GM21825 (cell line): ENCODE measurements at regions not wholly inside any gene's neighbourhood (a gene's known extent, or its start where the extent isn't known, plus 50 kb on each side); places are given as distances from the start of the nearest gene placed in this dataset.
"Not testable (repeated sequence)": the region's sequence is repeated elsewhere in the genome, so short reads cannot be mapped to it uniquely, and the experiment has no call there.

Source experiments
- ATAC-seq: cut with Tn5 transposase; IDR thresholded peaks from one replicate; pipeline ENCODE4 v1.9.1; 2021; ENCODE audit warnings: mild to moderate bottlenecking, moderate library complexity; ENCODE audit not compliant: unreplicated experiment

GRCh38 chr7:68043546-68043945, 1046.9 kb downstream of the TYW1 start:
- no peak for ATAC-seq

- ATAC-seq = no peak
Observed at GRCh38 chr7:68050627-68051026, 1054.0 kb downstream of the TYW1 start.

DNA sequence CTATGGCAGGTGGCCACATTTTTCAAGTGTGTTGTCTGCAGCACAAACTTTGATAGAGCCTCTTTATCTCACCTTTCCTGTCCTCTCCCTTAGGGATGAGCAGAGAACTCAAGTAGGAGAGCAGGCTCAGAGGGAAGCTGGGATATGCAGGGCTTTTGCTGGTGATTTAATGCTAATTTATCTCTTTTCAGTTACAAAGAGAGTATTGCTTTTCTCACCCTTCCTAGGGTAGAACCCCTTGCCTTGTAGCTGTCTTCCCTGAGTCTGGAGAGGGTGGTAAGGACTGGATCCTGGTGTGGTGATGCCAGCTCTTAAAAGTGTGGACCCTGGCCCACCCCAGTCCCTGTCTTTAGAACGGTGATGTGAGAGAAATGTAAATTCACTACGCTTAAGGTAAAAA, 1061.4 kb downstream of the TYW1 start:
- no peak for ATAC-seq

DNA sequence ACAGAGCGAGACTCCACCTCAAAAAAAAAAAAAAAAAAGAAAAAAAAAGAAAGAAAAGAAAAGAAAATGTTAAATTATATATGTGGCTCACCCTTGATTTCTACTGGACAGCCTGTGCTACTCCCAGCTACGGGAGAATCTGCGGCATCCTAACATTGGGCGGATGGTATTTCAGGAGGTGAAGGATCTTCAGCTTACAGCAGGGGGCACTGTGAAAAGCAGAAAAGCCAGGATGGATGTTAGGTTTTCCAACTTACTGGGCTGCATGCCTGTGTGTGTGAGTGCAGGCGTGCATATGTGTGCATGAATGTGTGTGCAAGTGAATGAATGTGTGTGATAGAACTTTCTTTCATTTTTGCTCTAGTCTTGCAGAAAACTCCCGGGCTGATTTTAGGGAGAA, 1066.5 kb downstream of the TYW1 start:
- no peak for ATAC-seq

GRCh38 chr7:68065581-68065980, 1068.9 kb downstream of the TYW1 start:
- no peak for ATAC-seq

GRCh38 chr7:68067845-68068244, 1071.2 kb downstream of the TYW1 start:
- no peak for ATAC-seq

DNA sequence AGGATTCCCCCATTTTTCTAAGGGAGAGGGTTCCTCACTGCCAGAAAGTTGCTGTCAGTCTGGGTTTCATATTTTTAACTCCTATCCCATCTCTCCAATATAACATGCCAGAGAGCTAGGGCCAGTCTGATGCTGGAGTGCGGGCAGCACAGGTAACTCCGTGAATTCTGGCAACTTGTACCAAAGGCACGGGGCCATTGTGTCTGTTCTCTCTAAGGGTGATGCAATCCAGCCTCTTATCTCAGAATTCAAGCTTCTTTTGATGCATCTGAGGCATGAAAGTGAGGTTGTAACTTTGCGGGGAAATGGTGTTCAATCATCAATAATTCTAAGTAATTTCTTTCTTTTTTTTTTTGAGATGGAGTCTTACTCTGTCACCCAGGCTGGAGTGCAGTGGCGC, 1074.4 kb downstream of the TYW1 start:
- ATAC-seq = no peak

GRCh38 chr7:68073701-68074100, 1077.1 kb downstream of the TYW1 start:
- ATAC-seq = no peak

DNA sequence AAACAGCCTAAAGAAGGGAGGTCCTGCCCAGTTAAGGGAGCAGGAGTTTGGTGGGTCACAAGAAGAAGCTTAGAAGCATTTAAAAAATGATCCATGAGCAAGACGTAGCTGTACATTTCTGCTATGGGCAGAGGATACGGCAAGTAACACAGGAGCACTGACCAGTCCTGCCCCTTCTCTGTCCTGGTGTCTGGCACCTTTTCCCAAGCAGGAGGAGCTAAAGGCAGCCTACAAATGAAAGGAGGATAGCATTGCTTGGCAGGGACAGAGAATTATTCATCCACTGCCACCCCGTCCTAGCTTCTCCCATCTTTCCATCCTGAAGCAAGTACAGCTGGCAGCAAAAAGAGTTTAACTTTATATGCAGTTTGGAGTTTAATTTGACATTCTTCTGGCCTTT, 1077.6 kb downstream of the TYW1 start:
- no peak for ATAC-seq

DNA sequence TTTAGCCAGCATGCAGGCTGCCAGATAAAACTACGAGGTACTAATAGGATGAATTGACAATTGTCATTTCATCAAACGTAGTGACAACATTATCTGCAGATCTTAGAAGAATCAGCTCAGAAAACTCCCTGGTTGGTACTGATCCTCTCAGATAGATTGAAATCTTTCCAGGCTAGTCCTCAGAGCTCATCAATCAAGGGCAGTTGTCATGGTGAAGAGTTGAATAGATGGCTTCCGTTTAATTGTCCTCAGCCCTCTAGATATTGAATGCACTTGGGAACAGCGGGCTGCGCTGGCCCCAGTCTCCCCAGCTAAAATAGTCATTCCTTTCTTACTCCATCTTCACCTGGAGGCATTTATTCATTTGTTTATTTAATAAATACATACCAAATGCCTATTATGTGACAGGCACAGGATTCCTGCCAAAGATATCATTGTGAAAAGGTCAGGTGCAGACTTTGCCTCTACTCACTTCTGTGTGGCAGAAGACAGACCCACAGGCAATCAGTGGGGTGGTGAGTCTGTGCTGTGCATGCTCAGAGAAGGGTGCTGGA, 1081.6 kb downstream of the TYW1 start:
- ATAC-seq = no peak

DNA sequence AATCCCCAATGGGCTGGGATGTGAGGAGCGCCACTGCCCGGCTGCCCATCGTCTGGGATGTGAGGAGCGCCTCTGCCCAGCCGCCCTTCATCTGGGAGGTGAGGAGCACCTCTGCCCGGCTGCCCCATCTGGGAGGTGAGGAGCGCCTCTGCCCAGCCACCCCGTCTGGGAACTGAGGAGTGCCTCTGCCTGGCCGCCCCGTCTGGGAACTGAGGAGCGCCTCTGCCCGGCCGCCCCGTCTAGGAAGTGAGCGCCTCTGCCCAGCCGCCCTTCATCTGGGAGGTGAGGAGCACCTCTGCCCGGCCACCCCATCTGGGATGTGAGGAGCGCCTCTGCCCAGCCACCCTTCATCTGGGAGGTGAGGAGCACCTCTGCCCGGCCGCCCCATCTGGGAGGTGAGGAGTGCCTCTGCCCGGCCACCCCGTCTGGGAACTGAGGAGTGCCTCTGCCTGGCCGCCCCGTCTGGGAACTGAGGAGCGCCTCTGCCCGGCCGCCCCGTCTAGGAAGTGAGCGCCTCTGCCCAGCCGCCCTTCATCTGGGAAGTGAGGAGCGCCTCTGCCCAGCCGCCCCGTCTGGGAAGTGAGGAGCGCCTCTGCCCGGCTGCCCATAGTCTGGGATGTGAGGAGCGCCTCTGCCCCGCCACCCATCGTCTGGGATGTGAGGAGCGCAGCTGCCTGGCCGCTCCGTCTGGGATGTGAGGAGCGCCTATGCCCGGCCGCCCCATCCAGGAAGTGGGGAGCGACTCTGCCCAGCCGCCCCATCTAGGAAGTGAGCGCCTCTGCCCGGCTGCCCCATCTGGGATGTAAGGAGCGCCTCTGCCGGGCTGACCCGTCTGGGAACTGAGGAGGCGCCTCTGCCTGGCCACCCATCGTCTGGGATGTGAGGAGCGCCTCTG, 1085.7 kb downstream of the TYW1 start:
- ATAC-seq = not testable (repeated sequence)

DNA sequence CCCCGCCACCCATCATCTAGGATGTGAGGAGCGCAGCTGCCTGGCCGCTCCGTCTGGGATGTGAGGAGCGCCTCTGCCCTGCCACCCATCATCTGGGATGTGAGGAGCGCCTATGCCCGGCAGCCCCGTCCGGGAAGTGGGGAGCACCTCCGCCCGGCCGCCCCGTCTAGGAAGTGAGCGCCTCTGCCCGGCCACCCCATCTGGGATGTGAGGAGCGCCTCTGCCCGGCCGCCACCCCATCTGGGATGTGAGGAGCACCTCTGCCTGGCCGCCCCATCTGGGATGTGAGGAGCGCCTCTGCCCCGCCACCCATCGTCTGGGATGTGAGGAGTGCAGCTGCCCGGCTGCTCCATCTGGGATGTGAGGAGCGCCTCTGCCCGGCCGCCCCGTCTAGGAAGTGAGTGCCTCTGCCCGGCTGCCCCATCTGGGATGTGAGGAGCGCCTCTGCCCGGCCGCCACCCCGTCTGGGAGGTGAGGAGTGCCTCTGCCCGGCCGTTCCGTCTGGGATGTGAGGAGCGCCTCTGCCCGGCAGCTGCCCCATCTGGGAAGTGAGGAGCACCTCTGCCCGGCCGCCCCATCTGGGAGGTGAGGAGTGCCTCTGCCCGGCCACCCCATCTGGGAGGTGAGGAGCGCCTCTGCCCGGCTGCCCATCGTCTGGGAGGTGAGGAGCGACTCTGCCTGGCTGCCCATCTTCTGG, 1086.5 kb downstream of the TYW1 start:
- ATAC-seq = not testable (repeated sequence)

GRCh38 chr7:68087401-68087800, 1090.8 kb downstream of the TYW1 start:
- no peak for ATAC-seq

DNA sequence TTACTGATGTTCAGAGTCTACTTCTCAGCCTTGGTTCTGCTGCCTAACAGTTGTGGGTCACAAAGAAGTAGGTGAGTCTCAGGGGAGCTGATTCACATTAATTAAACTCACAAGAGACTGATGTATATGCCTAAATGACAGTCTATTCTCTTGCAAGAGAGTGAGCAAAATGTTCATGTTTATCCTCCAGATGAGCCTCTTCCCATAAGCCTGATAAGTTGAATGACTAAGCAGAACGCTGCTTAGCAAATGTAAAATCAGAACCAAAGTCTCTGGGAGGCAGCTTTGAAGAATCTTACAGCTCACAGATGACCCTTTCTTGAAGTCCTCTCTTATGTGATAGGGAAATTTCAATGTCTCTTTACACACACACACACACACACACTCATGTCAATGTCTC, 1092.2 kb downstream of the TYW1 start:
- no peak for ATAC-seq

- ATAC-seq = not testable (repeated sequence)
Observed at GRCh38 chr7:68090256-68090655, 1093.6 kb downstream of the TYW1 start.

GRCh38 chr7:68103319-68103718, 1106.7 kb downstream of the TYW1 start:
- ATAC-seq = no peak

- no peak for ATAC-seq
Observed at GRCh38 chr7:68107261-68107660, 1110.6 kb downstream of the TYW1 start.

DNA sequence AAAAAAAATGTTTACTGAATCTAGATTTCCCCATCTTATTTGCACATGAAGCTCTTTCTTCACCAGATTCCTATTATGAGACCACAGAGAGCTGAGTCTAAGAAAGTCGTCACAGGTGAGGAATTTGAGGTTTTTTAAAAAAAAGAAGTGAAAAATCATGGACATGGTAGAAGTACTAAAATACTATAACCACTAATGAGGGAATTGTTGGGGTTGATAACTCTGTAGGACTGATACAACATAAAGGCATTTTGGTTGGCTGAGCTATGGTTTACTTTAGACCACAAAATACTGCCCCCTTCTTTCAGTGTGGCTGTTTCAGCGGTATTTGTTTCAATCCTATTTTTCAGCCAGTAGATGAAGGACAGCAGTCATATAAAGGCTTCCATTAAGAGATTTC, 1111.3 kb downstream of the TYW1 start:
- no peak for ATAC-seq

DNA sequence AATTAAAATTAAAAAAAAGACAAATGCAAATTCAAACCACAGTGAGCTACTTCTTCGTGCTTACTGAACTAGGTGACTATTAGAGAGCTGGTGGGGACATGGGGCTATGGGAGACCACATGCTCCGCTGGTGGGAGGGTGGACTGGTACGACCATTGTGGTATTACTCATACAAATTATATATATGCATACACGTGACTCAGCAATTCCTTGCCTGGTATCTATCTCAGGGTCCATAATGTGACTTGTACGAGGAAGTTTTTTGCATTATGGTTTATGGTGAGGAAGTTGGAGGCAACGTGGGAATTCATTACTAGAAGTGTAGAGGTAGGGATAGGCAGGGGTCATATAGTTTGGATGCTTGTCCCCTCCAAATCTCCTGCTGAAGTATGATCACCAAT, 1112.7 kb downstream of the TYW1 start:
- ATAC-seq = no peak

- ATAC-seq = no peak
Observed at GRCh38 chr7:68119411-68119810, 1122.8 kb downstream of the TYW1 start.

- no peak for ATAC-seq
Observed at GRCh38 chr7:68121056-68121455, 1124.4 kb downstream of the TYW1 start.

DNA sequence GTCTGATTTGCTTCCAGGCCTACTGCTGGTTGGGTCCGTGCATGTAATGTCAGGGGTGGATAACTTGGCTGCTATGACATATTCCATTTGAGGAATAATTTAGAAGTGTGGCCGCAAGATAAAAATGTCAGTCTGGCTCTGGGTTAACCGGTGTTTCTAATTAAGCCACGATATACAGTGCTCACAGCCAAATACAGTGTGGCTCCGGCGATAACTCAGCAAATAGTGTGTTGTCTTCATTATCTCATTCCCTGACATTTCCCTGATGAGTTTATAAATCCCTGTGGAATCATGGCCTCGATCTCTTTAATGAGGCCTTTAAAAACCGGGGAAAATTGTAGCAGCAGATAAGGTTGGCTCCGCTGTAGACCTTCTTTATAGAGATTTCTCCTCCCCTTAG, 1125.0 kb downstream of the TYW1 start:
- ATAC-seq = no peak
